Mesendoderm (in vitro differentiated cells): ENCODE measurements at regions not wholly inside any gene's neighbourhood (a gene's known extent, or its start where the extent isn't known, plus 50 kb on each side); places are given as distances from the start of the nearest gene placed in this dataset.

Experiments
- DNase-seq: peaks from one replicate; pipeline ENCODE4 v3.0.0; 2013
- H2AK5ac ChIP-seq: 2 replicates; pipeline ENCODE4 v1.6.1; 2013; ENCODE audit warnings: low read length, inconsistent platforms
- H2BK120ac ChIP-seq: 2 replicates; pipeline ENCODE4 v1.6.1; 2013; ENCODE audit warnings: low read depth, mild to moderate bottlenecking, low read length, moderate library complexity, mixed read lengths
- H2BK15ac ChIP-seq: replicated peaks from 2 replicates; pipeline ENCODE4 v1.6.1; 2013; ENCODE audit warnings: low read depth, mild to moderate bottlenecking, moderate library complexity
- H2BK5ac ChIP-seq: 2 replicates; pipeline ENCODE4 v1.6.1; 2013; ENCODE audit warnings: low read length, inconsistent platforms
- H3K18ac ChIP-seq: 2 replicates; pipeline ENCODE4 v1.6.1; 2013; ENCODE audit warnings: mild to moderate bottlenecking, low read length, mixed read lengths
- H3K23ac ChIP-seq: one replicate; pipeline ENCODE4 v1.6.1; 2013; ENCODE audit warnings: low read length
- H3K27ac ChIP-seq: 2 replicates; pipeline ENCODE4 v1.5.1; 2013; ENCODE audit warnings: low read depth, mild to moderate bottlenecking, inconsistent platforms, low read length, moderate library complexity
- H3K27me3 ChIP-seq: 2 replicates; pipeline ENCODE4 v1.6.1; 2013; ENCODE audit warnings: low read length, control low read depth, mild to moderate bottlenecking, inconsistent platforms; ENCODE audit not compliant: insufficient read depth, poor library complexity
- H3K36me3 ChIP-seq: 2 replicates; pipeline ENCODE4 v1.6.1; 2013; ENCODE audit warnings: low read length, inconsistent platforms; ENCODE audit not compliant: control insufficient read depth, insufficient read depth
- H3K4ac ChIP-seq: one replicate; pipeline ENCODE4 v1.6.1; 2013; ENCODE audit warnings: low read depth, mild to moderate bottlenecking, low read length, moderate library complexity
- H3K4me1 ChIP-seq: 2 replicates; pipeline ENCODE4 v1.6.1; 2013; ENCODE audit warnings: low read depth, low read length, inconsistent platforms; ENCODE audit not compliant: control insufficient read depth
- H3K4me2 ChIP-seq: 2 replicates; pipeline ENCODE4 v1.6.1; 2013; ENCODE audit warnings: low read length
- H3K4me3 ChIP-seq: 2 replicates; pipeline ENCODE4 v1.5.1; 2013; ENCODE audit warnings: mild to moderate bottlenecking, low read length
- H3K56ac ChIP-seq: one replicate; pipeline ENCODE4 v1.6.1; 2013; ENCODE audit warnings: low read length
- H3K79me1 ChIP-seq: 2 replicates; pipeline ENCODE4 v1.6.1; 2013; ENCODE audit warnings: low read length, inconsistent platforms
- H3K79me2 ChIP-seq: 2 replicates; pipeline ENCODE4 v1.6.1; 2013; ENCODE audit warnings: mild to moderate bottlenecking, low read length; ENCODE audit not compliant: control insufficient read depth, insufficient read depth
- H3K9ac ChIP-seq: 2 replicates; pipeline ENCODE4 v1.6.1; 2013; ENCODE audit warnings: low read length, inconsistent platforms
- H4K5ac ChIP-seq: one replicate; pipeline ENCODE4 v1.6.1; 2013; ENCODE audit warnings: low read length
- H4K8ac ChIP-seq: one replicate; pipeline ENCODE4 v1.6.1; 2013; ENCODE audit warnings: low read depth, mild to moderate bottlenecking, control low read depth, low read length, moderate library complexity
- WGBS: extraction: QIAGEN DNeasy Blood & Tissue Kit; methylation state at CpG from one replicate; pipeline ENCODE4 v1.1.7; 2013; ENCODE audit warnings: low lambda C conversion rate, missing lambda C conversion rate; ENCODE audit not compliant: insufficient coverage; ENCODE audit errors: extremely low coverage; 5-methylcytosine and 5-hydroxymethylcytosine counted together

- Histone ChIP-seq H3K9ac (no peak overlapping the region), H3K4me1 (no peaks in the 10 kb centered on the region), H3K56ac (no peak overlapping the region), H3K4me2 (no peak overlapping the region), H3K27ac (no peak overlapping the region), H3K79me1 (no peaks in the 10 kb centered on the region), H3K18ac (no peak overlapping the region), H3K36me3 (no peaks in the 10 kb centered on the region), H3K79me2 (no peaks in the 10 kb centered on the region), H3K4me3 (no peak overlapping the region), H2AK5ac (no peak overlapping the region), H2BK15ac (no peak overlapping the region), H3K23ac (no peak overlapping the region), H3K27me3 (no peaks in the 10 kb centered on the region), H3K4ac (no peak overlapping the region), H2BK5ac (no peak overlapping the region), H2BK120ac (no peak overlapping the region), H4K8ac (no peak overlapping the region), H4K5ac (no peak overlapping the region)
- no peak for DNase-seq
- no CpG with 5 or more reads among the region's 2 CpGs for WGBS
Observed at GRCh38 chr2:226143091-226143490, 656.5 kb downstream of the IRS1 start.

GRCh38 chr2:226142463-226142862 is 657.2 kb downstream of the IRS1 start:
- Histone ChIP-seq H2BK5ac (no peak overlapping the region), H4K5ac (no peak overlapping the region), H3K4me2 (no peak overlapping the region), H2AK5ac (no peak overlapping the region), H3K56ac (no peak overlapping the region), H3K79me1 (no peaks in the 10 kb centered on the region), H2BK120ac (no peak overlapping the region), H3K4me3 (no peak overlapping the region), H3K23ac (no peak overlapping the region), H3K18ac (peak overlapping the region; percentile 28), H4K8ac (no peak overlapping the region), H3K36me3 (no peaks in the 10 kb centered on the region), H3K4me1 (no peaks in the 10 kb centered on the region), H3K79me2 (no peaks in the 10 kb centered on the region), H3K9ac (no peak overlapping the region), H3K4ac (no peak overlapping the region), H3K27ac (no peak overlapping the region), H2BK15ac (no peak overlapping the region), H3K27me3 (no peaks in the 10 kb centered on the region)
- DNase-seq, result no peak
- WGBS, result no CpG with 5 or more reads among the region's 1 CpG

- Histone ChIP-seq H4K8ac (no peak overlapping the region), H3K79me2 (no peaks in the 10 kb centered on the region), H3K27me3 (no peaks in the 10 kb centered on the region), H2BK120ac (no peak overlapping the region), H3K36me3 (no peaks in the 10 kb centered on the region), H2AK5ac (no peak overlapping the region), H3K4ac (no peak overlapping the region), H3K27ac (no peak overlapping the region), H3K79me1 (no peaks in the 10 kb centered on the region), H2BK15ac (no peak overlapping the region), H3K18ac (no peak overlapping the region), H3K4me2 (no peak overlapping the region), H3K9ac (no peak overlapping the region), H3K4me1 (no peaks in the 10 kb centered on the region), H3K4me3 (no peak overlapping the region), H3K23ac (no peak overlapping the region), H3K56ac (no peak overlapping the region), H2BK5ac (no peak overlapping the region), H4K5ac (no peak overlapping the region)
- DNase-seq, result no peak
- WGBS, result no CpG with 5 or more reads among the region's 2 CpGs
Observed at GRCh38 chr2:226140594-226140993, 659.0 kb downstream of the IRS1 start.

- H4K5ac ChIP-seq, result no peak overlapping the region
- DNase-seq, result no peak
- no peak overlapping the region for H3K4ac ChIP-seq
- no peak overlapping the region for H3K23ac ChIP-seq
- no peak overlapping the region for H3K9ac ChIP-seq
- H3K27me3 ChIP-seq, result no peaks in the 10 kb centered on the region
- H2BK5ac ChIP-seq, result no peak overlapping the region
- H3K27ac ChIP-seq, result no peak overlapping the region
- H2BK120ac ChIP-seq, result no peak overlapping the region
- no peak overlapping the region for H3K4me3 ChIP-seq
- H4K8ac ChIP-seq, result no peak overlapping the region
- H3K79me2 ChIP-seq, result no peaks in the 10 kb centered on the region
- H3K4me2 ChIP-seq, result no peak overlapping the region
- H3K18ac ChIP-seq, result no peak overlapping the region
- H3K36me3 ChIP-seq, result no peaks in the 10 kb centered on the region
- H2AK5ac ChIP-seq, result no peak overlapping the region
- H3K56ac ChIP-seq, result no peak overlapping the region
- H3K79me1 ChIP-seq, result no peaks in the 10 kb centered on the region
- H2BK15ac ChIP-seq, result no peak overlapping the region
- no peaks in the 10 kb centered on the region for H3K4me1 ChIP-seq
Observed at GRCh38 chr2:226139759-226140158, 659.9 kb downstream of the IRS1 start.

- peak; percentile 14 for DNase-seq
- no peak overlapping the region for H2BK15ac ChIP-seq
- H3K18ac ChIP-seq, result no peak overlapping the region
- H3K36me3 ChIP-seq, result no peaks in the 10 kb centered on the region
- no peak overlapping the region for H3K4me3 ChIP-seq
- H4K8ac ChIP-seq, result no peak overlapping the region
- no peaks in the 10 kb centered on the region for H3K27me3 ChIP-seq
- no peaks in the 10 kb centered on the region for H3K79me1 ChIP-seq
- no peak overlapping the region for H3K4me2 ChIP-seq
- no peak overlapping the region for H4K5ac ChIP-seq
- WGBS, result no CpG with 5 or more reads among the region's 4 CpGs
- no peak overlapping the region for H3K4ac ChIP-seq
- no peak overlapping the region for H3K56ac ChIP-seq
- H2BK120ac ChIP-seq, result no peak overlapping the region
- no peaks in the 10 kb centered on the region for H3K4me1 ChIP-seq
- H2BK5ac ChIP-seq, result no peak overlapping the region
- no peak overlapping the region for H2AK5ac ChIP-seq
- H3K79me2 ChIP-seq, result no peaks in the 10 kb centered on the region
- H3K9ac ChIP-seq, result no peak overlapping the region
- H3K27ac ChIP-seq, result no peak overlapping the region
- H3K23ac ChIP-seq, result no peak overlapping the region
Observed at GRCh38 chr2:226137201-226137811, 662.3 kb downstream of the IRS1 start.

GRCh38 chr2:226136739-226137138 is 662.9 kb downstream of the IRS1 start:
- H3K4me1 ChIP-seq, result no peaks in the 10 kb centered on the region

More at GRCh38 chr2:226136739-226137138, 662.9 kb downstream of the IRS1 start:
- Histone ChIP-seq H3K79me1 (no peaks in the 10 kb centered on the region), H3K79me2 (no peaks in the 10 kb centered on the region), H2BK120ac (no peak overlapping the region), H3K27ac (no peak overlapping the region), H3K27me3 (no peaks in the 10 kb centered on the region), H2BK5ac (no peak overlapping the region), H3K23ac (no peak overlapping the region), H3K18ac (no peak overlapping the region), H4K8ac (no peak overlapping the region), H3K56ac (no peak overlapping the region), H3K4me3 (no peak overlapping the region), H3K36me3 (no peaks in the 10 kb centered on the region), H2AK5ac (no peak overlapping the region), H4K5ac (no peak overlapping the region), H3K4me2 (no peak overlapping the region), H3K9ac (no peak overlapping the region), H3K4ac (no peak overlapping the region), H2BK15ac (no peak overlapping the region)
- WGBS, result no CpG with 5 or more reads among the region's 4 CpGs
- no peak for DNase-seq
